ENCODE measurements at regions not wholly inside any gene's neighbourhood (a gene's known extent, or its start where the extent isn't known, plus 50 kb on each side); places are given as distances from the start of the nearest gene placed in this dataset.

- no peak for TF ChIP-seq CTCF (IDR thresholded peaks at IDR 0.05; ENCODE audit: extremely low read depth, missing control alignments)
- DNase-seq (ENCODE audit: low spot score): no peak
Observed at GRCh38 chr17:15009087-15009486, 256.0 kb downstream of the PMP22 start.

GRCh38 chr17:15007147-15007553 lies 258.0 kb downstream of the PMP22 start:
- TF ChIP-seq CTCF (IDR thresholded peaks at IDR 0.05; ENCODE audit: extremely low read depth, missing control alignments): no peak
- no peak for DNase-seq (ENCODE audit: low spot score)

GRCh38 chr17:15006421-15007128 lies 258.6 kb downstream of the PMP22 start:
- no peak for DNase-seq (ENCODE audit: low spot score)
- no peak for TF ChIP-seq CTCF (IDR thresholded peaks at IDR 0.05; ENCODE audit: extremely low read depth, missing control alignments)

- TF ChIP-seq CTCF (IDR thresholded peaks at IDR 0.05; ENCODE audit: extremely low read depth, missing control alignments): no peak
- DNase-seq (ENCODE audit: low spot score): no peak
Observed at GRCh38 chr17:15000661-15001060, 264.5 kb downstream of the PMP22 start.

GRCh38 chr17:14997290-14997689 lies 267.8 kb downstream of the PMP22 start:
- no peak for DNase-seq (ENCODE audit: low spot score)
- no peak for TF ChIP-seq CTCF (IDR thresholded peaks at IDR 0.05; ENCODE audit: extremely low read depth, missing control alignments)

GRCh38 chr17:14986127-14986526 lies 279.0 kb downstream of the PMP22 start:
- no peak for DNase-seq (ENCODE audit: low spot score)
- no peak for TF ChIP-seq CTCF (IDR thresholded peaks at IDR 0.05; ENCODE audit: extremely low read depth, missing control alignments)

GRCh38 chr17:14972844-14973243 lies 292.3 kb downstream of the PMP22 start:
- DNase-seq (ENCODE audit: low spot score): no peak
- no peak for TF ChIP-seq CTCF (IDR thresholded peaks at IDR 0.05; ENCODE audit: extremely low read depth, missing control alignments)
